ENCODE measurements at regions not wholly inside any gene's neighbourhood (a gene's known extent, or its start where the extent isn't known, plus 50 kb on each side); places are given as distances from the start of the nearest gene placed in this dataset.

GRCh38 chr12:115060477-115061168 lies 376.6 kb upstream of the TBX3 start:
- DNase-seq, result no peak
- Histone ChIP-seq H3K4me3 (no peak overlapping the region), H3K27ac (no peak overlapping the region), H3K36me3 (no peaks in the 10 kb centered on the region), H3K27me3 (no peaks in the 10 kb centered on the region), H3K4me1 (peaks cover 0 to 5% (median 0%) of the 10 kb centered on the region in 4 donors), H3K9me3 (no peaks in the 10 kb centered on the region)
- intact Hi-C loops (cut with DNase I; ENCODE audit: low total_unique reads), result no loop called here
- WGBS, 2 donors (ENCODE audit: low coverage in 1 of 2), result 57 to 59% methylated on average over 2 to 6 of the region's 6 CpGs
- TF ChIP-seq POLR2A (IDR thresholded peaks at IDR 0.05) (no peak), CTCF (IDR thresholded peaks at IDR 0.05) (no peak), POLR2AphosphoS5 (IDR thresholded peaks at IDR 0.05) (no peak), EP300 (IDR thresholded peaks at IDR 0.05; ENCODE audit: low read depth) (no peak)
- in situ Hi-C loops (cut with MboI; ENCODE audit: low pct_ligation_motif_present in 1 of 4, low pct_unique_long_range_greater_than_20kb in 1 of 4, low sequenced_read_pairs in 3 of 4), result no loop called here

- 89% methylated on average over 1 of the region's 1 CpG; no CpG with 5 or more reads in 1 of the 2 donors for WGBS, 2 donors (ENCODE audit: low coverage in 1 of 2)
- Histone ChIP-seq H3K27ac (no peak overlapping the region), H3K4me3 (no peak overlapping the region), H3K9me3 (peaks cover 0 to 4% of the 10 kb centered on the region in 2 donors), H3K27me3 (no peaks in the 10 kb centered on the region), H3K36me3 (no peaks in the 10 kb centered on the region), H3K4me1 (peaks cover 0 to 5% (median 0%) of the 10 kb centered on the region in 4 donors)
- DNase-seq, result no peak
- intact Hi-C loops (cut with DNase I; ENCODE audit: low total_unique reads) (no loop called here), in situ Hi-C loops (cut with MboI; ENCODE audit: low pct_ligation_motif_present in 1 of 4, low pct_unique_long_range_greater_than_20kb in 1 of 4, low sequenced_read_pairs in 3 of 4) (no loop called here)
- TF ChIP-seq EP300 (IDR thresholded peaks at IDR 0.05; ENCODE audit: low read depth), result no peak
- no peak for TF ChIP-seq POLR2AphosphoS5 (IDR thresholded peaks at IDR 0.05)
- no peak for TF ChIP-seq POLR2A (IDR thresholded peaks at IDR 0.05)
- TF ChIP-seq CTCF (IDR thresholded peaks at IDR 0.05), result no peak
Observed at GRCh38 chr12:115057445-115057844, 373.5 kb upstream of the TBX3 start.

- Histone ChIP-seq H3K9me3 (peaks cover 0 to 4% of the 10 kb centered on the region in 2 donors), H3K4me3 (no peak overlapping the region), H3K36me3 (no peaks in the 10 kb centered on the region), H3K27me3 (no peaks in the 10 kb centered on the region), H3K27ac (no peak overlapping the region), H3K4me1 (no peaks in the 10 kb centered on the region)
- no peak for DNase-seq
- TF ChIP-seq EP300 (IDR thresholded peaks at IDR 0.05; ENCODE audit: low read depth), result no peak
- no peak for TF ChIP-seq POLR2AphosphoS5 (IDR thresholded peaks at IDR 0.05)
- no peak for TF ChIP-seq CTCF (IDR thresholded peaks at IDR 0.05)
- TF ChIP-seq POLR2A (IDR thresholded peaks at IDR 0.05), result no peak
- 58 to 78% methylated on average over 4 to 5 of the region's 5 CpGs for WGBS, 2 donors (ENCODE audit: low coverage in 1 of 2)
- in situ Hi-C loops (cut with MboI; ENCODE audit: low pct_ligation_motif_present in 1 of 4, low pct_unique_long_range_greater_than_20kb in 1 of 4, low sequenced_read_pairs in 3 of 4) (no loop called here), intact Hi-C loops (cut with DNase I; ENCODE audit: low total_unique reads) (no loop called here)
Observed at GRCh38 chr12:115051378-115051777, 367.4 kb upstream of the TBX3 start.

- 83 to 95% methylated on average over 1 to 4 of the region's 4 CpGs for WGBS, 2 donors (ENCODE audit: low coverage in 1 of 2)
- intact Hi-C loops (cut with DNase I; ENCODE audit: low total_unique reads), result no loop called here
- TF ChIP-seq POLR2A (IDR thresholded peaks at IDR 0.05) (no peak), EP300 (IDR thresholded peaks at IDR 0.05; ENCODE audit: low read depth) (no peak), CTCF (IDR thresholded peaks at IDR 0.05) (no peak), POLR2AphosphoS5 (IDR thresholded peaks at IDR 0.05) (no peak)
- no peak overlapping the region for H3K27ac ChIP-seq
- H3K9me3 ChIP-seq, result peaks cover 0 to 4% of the 10 kb centered on the region in 2 donors
- no peak for DNase-seq
- no peaks in the 10 kb centered on the region for H3K4me1 ChIP-seq
- no peak overlapping the region for H3K4me3 ChIP-seq
- in situ Hi-C loops (cut with MboI; ENCODE audit: low pct_ligation_motif_present in 1 of 4, low pct_unique_long_range_greater_than_20kb in 1 of 4, low sequenced_read_pairs in 3 of 4), result no loop called here
- no peaks in the 10 kb centered on the region for H3K27me3 ChIP-seq
- no peaks in the 10 kb centered on the region for H3K36me3 ChIP-seq
Observed at GRCh38 chr12:115049614-115050013, 365.6 kb upstream of the TBX3 start.
